ENCODE measurements at regions not wholly inside any gene's neighbourhood (a gene's known extent, or its start where the extent isn't known, plus 50 kb on each side); places are given as distances from the start of the nearest gene placed in this dataset.

GRCh38 chr18:30694773-30695172 lies 347.8 kb downstream of the DSC3 start:
- Histone ChIP-seq H3K4me3 (replicated peaks; ENCODE audit: insufficient read depth, low read length) (no peak overlapping the region), H3K27ac (replicated peaks) (no peak overlapping the region), H3K27me3 (ENCODE audit: insufficient read depth, poor library complexity, severe bottlenecking) (no peaks in the 10 kb centered on the region)
- no peak for DNase-seq (ENCODE audit: low read depth in 1 of 2, low spot score in 1 of 2)
- no peak for TF ChIP-seq CTCF (IDR thresholded peaks at IDR 0.05; ENCODE audit: insufficient read depth, low read length)
- no peak for TF ChIP-seq REST (IDR thresholded peaks at IDR 0.05; ENCODE audit: insufficient replicate concordance, low read depth)
- no peak for TF ChIP-seq GABPA (IDR thresholded peaks at IDR 0.05; ENCODE audit: low read depth)
- TF ChIP-seq POLR2AphosphoS5 (IDR thresholded peaks at IDR 0.05; ENCODE audit: low read depth) = no peak
- TF ChIP-seq SPI1 (IDR thresholded peaks at IDR 0.05; ENCODE audit: borderline replicate concordance, low read depth) = no peak

- Histone ChIP-seq H3K27ac (replicated peaks) (no peak overlapping the region), H3K27me3 (ENCODE audit: insufficient read depth, poor library complexity, severe bottlenecking) (no peaks in the 10 kb centered on the region), H3K4me3 (replicated peaks; ENCODE audit: insufficient read depth, low read length) (no peak overlapping the region)
- no peak for TF ChIP-seq SPI1 (IDR thresholded peaks at IDR 0.05; ENCODE audit: borderline replicate concordance, low read depth)
- no peak for TF ChIP-seq REST (IDR thresholded peaks at IDR 0.05; ENCODE audit: insufficient replicate concordance, low read depth)
- TF ChIP-seq CTCF (IDR thresholded peaks at IDR 0.05; ENCODE audit: insufficient read depth, low read length) = no peak
- no peak for TF ChIP-seq GABPA (IDR thresholded peaks at IDR 0.05; ENCODE audit: low read depth)
- TF ChIP-seq POLR2AphosphoS5 (IDR thresholded peaks at IDR 0.05; ENCODE audit: low read depth) = no peak
- DNase-seq (ENCODE audit: low read depth in 1 of 2, low spot score in 1 of 2) = no peak
Measured at GRCh38 chr18:30689216-30689615, 353.3 kb downstream of the DSC3 start.

- no peak overlapping the region for H3K27ac ChIP-seq (replicated peaks)
- DNase-seq (ENCODE audit: low read depth in 1 of 2, low spot score in 1 of 2) = no peak
- no peaks in the 10 kb centered on the region for H3K27me3 ChIP-seq (ENCODE audit: insufficient read depth, poor library complexity, severe bottlenecking)
- no peak overlapping the region for H3K4me3 ChIP-seq (replicated peaks; ENCODE audit: insufficient read depth, low read length)
- TF ChIP-seq GABPA (IDR thresholded peaks at IDR 0.05; ENCODE audit: low read depth) (no peak), SPI1 (IDR thresholded peaks at IDR 0.05; ENCODE audit: borderline replicate concordance, low read depth) (no peak), REST (IDR thresholded peaks at IDR 0.05; ENCODE audit: insufficient replicate concordance, low read depth) (no peak), POLR2AphosphoS5 (IDR thresholded peaks at IDR 0.05; ENCODE audit: low read depth) (no peak), CTCF (IDR thresholded peaks at IDR 0.05; ENCODE audit: insufficient read depth, low read length) (no peak)
Measured at GRCh38 chr18:30687501-30687900, 355.0 kb downstream of the DSC3 start.
